A673 (cell line): ENCODE measurements at regions not wholly inside any gene's neighbourhood (a gene's known extent, or its start where the extent isn't known, plus 50 kb on each side); places are given as distances from the start of the nearest gene placed in this dataset.

Source experiments
- BruUV-seq: library from RNA; stranded (reverse); fragments of 400-500 nt; replicated peaks from 2 replicates; lab custom pipeline; 2021; lab: Mats Ljungman, UMichigan
- CTCF ChIA-PET: fragments of 300-600 bp; sonication (Branson Sonifier 250); formaldehyde crosslinking; loops from one replicate; lab custom pipeline; 2022; ENCODE audit warnings: antibody characterized with exemption; lab: Charles Lee
- POLR2A ChIA-PET: fragments of 300-600 bp; sonication (Branson Sonifier 250); formaldehyde crosslinking; loops from one replicate; lab custom pipeline; 2022; ENCODE audit warnings: antibody characterized with exemption; ENCODE audit not compliant: low non-redundant PET; lab: Charles Lee
- DNase-seq: peaks from one replicate; pipeline ENCODE4 v3.0.0-alpha.2; 2015; ENCODE audit warnings: low spot score
- H3K27ac ChIP-seq: fragments of 200-600 bp; sonication (generic); 2 replicates; pipeline ENCODE4 v1.5.1; 2016; ENCODE audit warnings: mixed run types, low read depth, mild to moderate bottlenecking, mixed read lengths, antibody characterized with exemption, low read length; ENCODE audit not compliant: poor library complexity, severe bottlenecking
- H3K27me3 ChIP-seq: fragments of 200-600 bp; sonication (generic); replicated peaks from 2 replicates; pipeline ENCODE4 v1.6.1; 2017; ENCODE audit warnings: mixed run types, low read depth, mild to moderate bottlenecking, mixed read lengths, antibody characterized with exemption, low read length; ENCODE audit not compliant: insufficient read depth, poor library complexity
- H3K36me3 ChIP-seq: fragments of 200-600 bp; sonication (generic); 2 replicates; pipeline ENCODE4 v1.6.1; 2016; ENCODE audit warnings: mixed run types, mild to moderate bottlenecking, mixed read lengths, antibody characterized with exemption, low read length; ENCODE audit not compliant: insufficient read depth, poor library complexity, severe bottlenecking
- H3K4me1 ChIP-seq: fragments of 200-600 bp; sonication (generic); 2 replicates; pipeline ENCODE4 v1.6.1; 2017; ENCODE audit warnings: mixed run types, mild to moderate bottlenecking, mixed read lengths, antibody characterized with exemption, low read length; ENCODE audit not compliant: insufficient read depth, poor library complexity, severe bottlenecking
- H3K4me3 ChIP-seq: fragments of 200-600 bp; sonication (generic); 2 replicates; pipeline ENCODE4 v1.5.1; 2016; ENCODE audit warnings: low read depth, mixed run types, mild to moderate bottlenecking, mixed read lengths, low read length; ENCODE audit not compliant: poor library complexity, severe bottlenecking
- H3K9me3 ChIP-seq: fragments of 200-600 bp; sonication (generic); 2 replicates; pipeline ENCODE4 v1.6.1; 2016; ENCODE audit warnings: mixed run types, low read depth, mild to moderate bottlenecking, mixed read lengths, antibody characterized with exemption, low read length; ENCODE audit not compliant: poor library complexity, severe bottlenecking
- EZH2 ChIP-seq: fragments of 200-600 bp; sonication (generic); IDR thresholded peaks from 2 replicates; pipeline ENCODE4 v1.6.1; 2017; ENCODE audit warnings: borderline replicate concordance, low read depth, mild to moderate bottlenecking, mixed read lengths, antibody characterized with exemption, low read length; ENCODE audit not compliant: poor library complexity, severe bottlenecking
- intact Hi-C: fragments of 100-400 bp; cut with micrococcal nuclease; formaldehyde crosslinking; loops from one replicate; pipeline ENCODE4 v1.10.0; 2022; ENCODE audit not compliant: unreplicated experiment
- TF ChIP-seq, protein P1 (sequence below): fragments of 300-800, 200-600 bp; sonication (generic); conservative IDR thresholded peaks from 2 replicates; pipeline ENCODE4 v1.5.1; 2017; ENCODE audit warnings: low read depth, mild to moderate bottlenecking, antibody characterized with exemption, low read length, moderate library complexity, mixed read lengths

DNA sequence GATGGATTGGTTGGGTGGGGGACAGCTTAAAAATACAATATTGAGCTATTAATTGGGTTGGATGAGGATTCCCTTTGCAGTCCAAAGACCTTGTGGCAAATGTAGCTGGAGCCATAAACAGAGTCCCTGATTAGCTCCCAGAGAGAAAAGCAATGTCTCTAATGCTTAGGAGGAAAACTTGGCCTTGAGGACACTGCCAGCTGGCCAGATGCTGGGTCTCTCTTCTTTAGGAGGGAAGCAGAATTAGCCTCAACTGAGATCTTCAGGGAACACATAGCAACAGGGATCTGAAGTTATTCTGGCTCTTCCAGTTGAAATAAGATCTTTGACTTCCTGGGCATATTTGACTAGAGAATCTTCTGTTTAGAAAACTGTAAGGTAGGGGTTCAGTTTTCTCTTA lies 121.7 kb upstream of the WWC1 start:
- no peaks in the 10 kb centered on the region for H3K9me3 ChIP-seq
- ChIA-PET CTCF (no interaction called here), POLR2A (no interaction called here)
- H3K27ac ChIP-seq, result no peak overlapping the region
- intact Hi-C loops, result no loop called here
- no peak overlapping the region for H3K4me3 ChIP-seq
- DNase-seq, result no peak
- no peaks in the 10 kb centered on the region for H3K27me3 ChIP-seq
- peaks cover 2% of the 10 kb centered on the region for H3K4me1 ChIP-seq
- TF ChIP-seq, protein P1, sequence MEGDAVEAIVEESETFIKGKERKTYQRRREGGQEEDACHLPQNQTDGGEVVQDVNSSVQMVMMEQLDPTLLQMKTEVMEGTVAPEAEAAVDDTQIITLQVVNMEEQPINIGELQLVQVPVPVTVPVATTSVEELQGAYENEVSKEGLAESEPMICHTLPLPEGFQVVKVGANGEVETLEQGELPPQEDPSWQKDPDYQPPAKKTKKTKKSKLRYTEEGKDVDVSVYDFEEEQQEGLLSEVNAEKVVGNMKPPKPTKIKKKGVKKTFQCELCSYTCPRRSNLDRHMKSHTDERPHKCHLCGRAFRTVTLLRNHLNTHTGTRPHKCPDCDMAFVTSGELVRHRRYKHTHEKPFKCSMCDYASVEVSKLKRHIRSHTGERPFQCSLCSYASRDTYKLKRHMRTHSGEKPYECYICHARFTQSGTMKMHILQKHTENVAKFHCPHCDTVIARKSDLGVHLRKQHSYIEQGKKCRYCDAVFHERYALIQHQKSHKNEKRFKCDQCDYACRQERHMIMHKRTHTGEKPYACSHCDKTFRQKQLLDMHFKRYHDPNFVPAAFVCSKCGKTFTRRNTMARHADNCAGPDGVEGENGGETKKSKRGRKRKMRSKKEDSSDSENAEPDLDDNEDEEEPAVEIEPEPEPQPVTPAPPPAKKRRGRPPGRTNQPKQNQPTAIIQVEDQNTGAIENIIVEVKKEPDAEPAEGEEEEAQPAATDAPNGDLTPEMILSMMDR, result no peak
- no peak for TF ChIP-seq EZH2
- H3K36me3 ChIP-seq, result no peaks in the 10 kb centered on the region
- BruUV-seq, result no TSS peak

DNA sequence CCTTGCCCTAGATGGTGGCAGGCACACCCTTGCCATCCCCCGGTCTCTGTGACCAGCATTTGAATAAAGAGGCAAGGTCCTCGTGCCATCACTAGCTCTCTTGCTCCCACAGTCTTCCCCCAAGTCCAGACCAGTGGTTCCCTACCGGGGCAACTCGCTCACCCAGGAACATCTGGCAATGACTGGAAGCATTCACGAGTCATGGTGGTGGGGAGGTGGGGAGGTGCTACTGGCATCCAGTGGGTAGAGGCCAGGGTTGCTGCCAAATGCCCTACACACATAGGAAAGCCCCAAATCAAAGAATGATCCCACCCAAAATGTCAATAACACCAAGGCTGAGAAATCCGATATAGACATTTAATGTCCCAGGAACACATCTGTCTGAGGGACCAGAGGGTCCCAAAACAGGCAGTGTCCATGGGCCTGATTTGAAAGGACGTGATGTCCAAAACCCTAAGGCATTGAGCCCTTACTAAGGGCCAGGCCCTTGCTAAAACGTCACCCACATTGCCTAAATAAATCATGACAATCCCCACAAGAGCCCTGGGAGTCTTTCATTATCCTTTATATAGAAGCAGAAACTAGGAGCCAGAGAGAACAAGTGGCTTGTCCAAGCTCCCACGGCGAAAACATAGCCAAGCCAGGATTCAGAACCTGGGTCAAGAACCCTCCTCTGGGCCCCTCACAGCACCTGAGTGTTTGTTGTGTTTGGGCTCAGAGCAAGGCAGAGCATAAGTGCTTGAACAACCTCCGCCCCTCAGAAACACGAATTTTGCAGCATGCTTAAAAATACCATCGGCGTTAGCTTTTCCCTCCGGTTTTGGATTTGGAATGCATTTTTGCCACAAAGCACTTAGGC lies 119.3 kb upstream of the WWC1 start:
- no peaks in the 10 kb centered on the region for H3K27me3 ChIP-seq
- CTCF ChIA-PET, result no interaction called here

DNA sequence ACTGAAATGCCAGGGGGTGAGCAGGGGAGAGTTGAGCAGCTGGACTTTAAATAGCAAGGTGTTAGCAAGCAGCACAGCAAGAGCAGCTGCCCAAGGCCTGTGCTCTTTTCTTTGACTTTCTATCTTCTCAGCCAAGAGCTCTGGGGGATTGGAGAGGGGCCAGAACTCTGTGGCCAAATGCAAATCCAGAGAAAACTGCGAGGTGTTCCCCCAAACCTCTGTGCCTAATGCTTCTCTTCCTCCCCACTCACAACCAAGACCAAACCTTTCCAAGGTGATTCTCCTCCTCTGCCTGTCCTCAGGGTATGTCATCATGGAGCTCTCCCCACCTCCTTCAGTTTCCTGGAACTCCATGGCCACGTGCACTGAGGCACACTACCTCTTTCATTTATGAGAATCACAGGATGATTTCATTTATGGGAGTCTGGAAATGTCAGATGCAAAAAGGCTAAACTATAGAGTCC lies 118.7 kb upstream of the WWC1 start:
- BruUV-seq, result no TSS peak
- ChIA-PET POLR2A (no interaction called here), CTCF (no interaction called here)
- no peak overlapping the region for H3K4me3 ChIP-seq
- DNase-seq, result no peak
- H3K27ac ChIP-seq, result no peak overlapping the region
- no peaks in the 10 kb centered on the region for H3K27me3 ChIP-seq
- H3K36me3 ChIP-seq, result no peaks in the 10 kb centered on the region
- intact Hi-C loops, result no loop called here
- H3K9me3 ChIP-seq, result no peaks in the 10 kb centered on the region
- TF ChIP-seq, protein P1, result no peak
- TF ChIP-seq EZH2, result no peak
- no peaks in the 10 kb centered on the region for H3K4me1 ChIP-seq

More for the DNA sequence above, 119.3 kb upstream of the WWC1 start:
- Histone ChIP-seq H3K9me3 (no peaks in the 10 kb centered on the region), H3K4me3 (no peak overlapping the region), H3K27ac (no peak overlapping the region), H3K36me3 (no peaks in the 10 kb centered on the region), H3K4me1 (no peaks in the 10 kb centered on the region)
- POLR2A ChIA-PET, result no interaction called here
- no peak for DNase-seq
- no TSS peak for BruUV-seq
- intact Hi-C loops, result no loop called here
- TF ChIP-seq, protein P1, result no peak
- no peak for TF ChIP-seq EZH2
